ENCODE measurements at regions not wholly inside any gene's neighbourhood (a gene's known extent, or its start where the extent isn't known, plus 50 kb on each side); places are given as distances from the start of the nearest gene placed in this dataset.

GRCh38 chr21:16870103-16870502 lies 642.7 kb upstream of the CXADR start:
- H3K4me1 ChIP-seq = no peaks in the 10 kb centered on the region
- no peaks in the 10 kb centered on the region for H3K27me3 ChIP-seq
- no peaks in the 10 kb centered on the region for H3K9me3 ChIP-seq
- H3K36me3 ChIP-seq = no peaks in the 10 kb centered on the region
- TF ChIP-seq EP300 (IDR thresholded peaks at IDR 0.05) (no peak), CTCF (IDR thresholded peaks at IDR 0.05) (no peak), POLR2A (IDR thresholded peaks at IDR 0.05) (no peak)
- DNase-seq (ENCODE audit: low spot score in 2 of 2) = no peak
- no peak overlapping the region for H3K4me3 ChIP-seq
- WGBS, 2 donors = 96 to 100% methylated on average over 1 of the region's 1 CpG
- H3K27ac ChIP-seq = no peak overlapping the region

- TF ChIP-seq CTCF (IDR thresholded peaks at IDR 0.05) = no peak
- no peak for TF ChIP-seq EP300 (IDR thresholded peaks at IDR 0.05)
- no peak for TF ChIP-seq POLR2A (IDR thresholded peaks at IDR 0.05)
- no peak for DNase-seq (ENCODE audit: low spot score in 2 of 2)
- H3K27ac ChIP-seq = no peak overlapping the region
- 88 to 89% methylated on average over 1 of the region's 1 CpG for WGBS, 2 donors
- no peaks in the 10 kb centered on the region for H3K36me3 ChIP-seq
- H3K9me3 ChIP-seq = no peaks in the 10 kb centered on the region
- no peaks in the 10 kb centered on the region for H3K4me1 ChIP-seq
- no peaks in the 10 kb centered on the region for H3K27me3 ChIP-seq
- H3K4me3 ChIP-seq = no peak overlapping the region
Observed at GRCh38 chr21:16872616-16873015, 640.2 kb upstream of the CXADR start.

DNA sequence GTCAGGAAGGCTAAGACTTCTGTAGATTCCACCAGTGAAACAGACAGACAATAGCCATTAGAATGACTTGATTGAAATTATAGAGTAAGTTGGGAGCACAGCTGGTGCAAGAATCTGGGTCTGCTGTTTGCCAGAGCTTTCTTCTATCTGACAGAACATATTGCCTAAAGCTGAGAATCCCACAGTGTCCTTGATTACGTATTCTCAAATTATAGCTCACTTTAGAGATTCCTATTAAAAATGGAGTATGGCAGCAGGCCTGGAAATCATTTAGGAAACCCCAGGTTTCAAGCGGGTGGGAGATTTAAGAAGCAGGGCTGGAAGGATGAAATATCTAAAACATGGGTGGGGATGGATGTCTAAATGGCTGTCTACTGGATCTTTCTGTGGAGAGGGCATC lies 639.7 kb upstream of the CXADR start:
- WGBS, 2 donors = 92 to 98% methylated on average over 2 of the region's 2 CpGs
- H3K36me3 ChIP-seq = no peaks in the 10 kb centered on the region
- TF ChIP-seq POLR2A (IDR thresholded peaks at IDR 0.05) = no peak
- no peak for TF ChIP-seq EP300 (IDR thresholded peaks at IDR 0.05)
- no peak for TF ChIP-seq CTCF (IDR thresholded peaks at IDR 0.05)
- H3K4me3 ChIP-seq = no peak overlapping the region
- DNase-seq (ENCODE audit: low spot score in 2 of 2) = no peak
- no peak overlapping the region for H3K27ac ChIP-seq
- H3K9me3 ChIP-seq = no peaks in the 10 kb centered on the region
- H3K27me3 ChIP-seq = no peaks in the 10 kb centered on the region
- no peaks in the 10 kb centered on the region for H3K4me1 ChIP-seq

DNA sequence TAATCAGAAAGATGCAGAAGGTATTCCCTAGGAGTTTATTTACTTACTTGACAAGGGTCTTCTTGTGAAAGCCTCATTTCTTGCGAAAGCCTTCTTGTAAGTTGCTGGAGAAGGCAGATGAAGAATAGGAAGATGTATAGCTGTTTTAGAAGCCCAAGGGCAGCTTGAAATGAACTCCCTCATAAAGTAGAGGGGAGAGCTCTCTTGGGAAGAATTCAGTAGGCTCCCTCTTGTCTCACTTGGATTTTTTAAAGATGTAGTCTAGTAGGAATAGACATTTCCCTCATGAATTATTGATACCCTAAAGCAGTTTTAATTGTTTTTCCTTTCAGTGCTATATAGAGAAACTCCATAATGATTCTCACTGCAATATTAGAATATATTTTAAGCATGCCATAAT lies 639.2 kb upstream of the CXADR start:
- no peak for DNase-seq (ENCODE audit: low spot score in 2 of 2)
- no peaks in the 10 kb centered on the region for H3K9me3 ChIP-seq
- no peaks in the 10 kb centered on the region for H3K4me1 ChIP-seq
- H3K36me3 ChIP-seq = no peaks in the 10 kb centered on the region
- H3K27me3 ChIP-seq = no peaks in the 10 kb centered on the region
- WGBS, 2 donors = 100% methylated on average over 1 of the region's 1 CpG
- TF ChIP-seq CTCF (IDR thresholded peaks at IDR 0.05) = no peak
- no peak for TF ChIP-seq EP300 (IDR thresholded peaks at IDR 0.05)
- TF ChIP-seq POLR2A (IDR thresholded peaks at IDR 0.05) = no peak
- H3K27ac ChIP-seq = no peak overlapping the region
- no peak overlapping the region for H3K4me3 ChIP-seq

GRCh38 chr21:16879479-16879878 lies 633.4 kb upstream of the CXADR start:
- Histone ChIP-seq H3K9me3 (peaks cover 0 to 6% (median 0%) of the 10 kb centered on the region in 4 donors), H3K27ac (no peak overlapping the region), H3K4me3 (no peak overlapping the region), H3K4me1 (no peaks in the 10 kb centered on the region), H3K27me3 (no peaks in the 10 kb centered on the region), H3K36me3 (no peaks in the 10 kb centered on the region)
- TF ChIP-seq POLR2A (IDR thresholded peaks at IDR 0.05) = no peak
- 88 to 93% methylated on average over 3 of the region's 3 CpGs for WGBS, 2 donors
- DNase-seq (ENCODE audit: low spot score in 2 of 2) = no peak

GRCh38 chr21:16891821-16892220 lies 621.0 kb upstream of the CXADR start:
- WGBS, 2 donors = 43 to 53% methylated on average over 1 of the region's 1 CpG
- TF ChIP-seq EP300 (IDR thresholded peaks at IDR 0.05) = no peak
- no peak overlapping the region for H3K4me3 ChIP-seq
- no peaks in the 10 kb centered on the region for H3K9me3 ChIP-seq
- DNase-seq (ENCODE audit: low spot score in 2 of 2) = no peak
- H3K36me3 ChIP-seq = no peaks in the 10 kb centered on the region
- H3K27ac ChIP-seq = no peak overlapping the region
- peaks cover 0 to 10% (median 1%) of the 10 kb centered on the region in 4 donors for H3K4me1 ChIP-seq
- H3K27me3 ChIP-seq = no peaks in the 10 kb centered on the region
